Effector memory CD4-positive, alpha-beta T cell (primary cell): ENCODE measurements at regions not wholly inside any gene's neighbourhood (a gene's known extent, or its start where the extent isn't known, plus 50 kb on each side); places are given as distances from the start of the nearest gene placed in this dataset.

ENCODE experiments used
- DNase-seq, 3 donors: peaks; one replicate each; pipeline ENCODE4 v3.0.0-alpha.2; 2020
- H3K27ac ChIP-seq: 2 replicates; pipeline ENCODE4 v1.7.0; 2013; ENCODE audit warnings: mild to moderate bottlenecking, low read length, moderate library complexity; ENCODE audit not compliant: insufficient read depth, poor library complexity, severe bottlenecking
- H3K27me3 ChIP-seq: replicated peaks from 2 replicates; pipeline ENCODE4 v1.7.0; 2013; ENCODE audit warnings: mild to moderate bottlenecking, low read length; ENCODE audit not compliant: insufficient read depth, control insufficient read depth, poor library complexity, severe bottlenecking
- H3K36me3 ChIP-seq: 2 replicates; pipeline ENCODE4 v1.7.0; 2013; ENCODE audit warnings: mild to moderate bottlenecking, low read length, moderate library complexity; ENCODE audit not compliant: control insufficient read depth, insufficient read depth
- H3K4me1 ChIP-seq: 2 replicates; pipeline ENCODE4 v1.7.0; 2013; ENCODE audit warnings: low read length, mild to moderate bottlenecking; ENCODE audit not compliant: control insufficient read depth, insufficient read depth, poor library complexity, severe bottlenecking
- H3K4me3 ChIP-seq: 2 replicates; pipeline ENCODE4 v1.7.0; 2013; ENCODE audit warnings: low read length, low read depth, mild to moderate bottlenecking; ENCODE audit not compliant: insufficient read depth, poor library complexity, severe bottlenecking
- H3K9me3 ChIP-seq: 2 replicates; pipeline ENCODE4 v1.7.0; 2013; ENCODE audit warnings: mild to moderate bottlenecking, low read length, moderate library complexity; ENCODE audit not compliant: control insufficient read depth

DNA sequence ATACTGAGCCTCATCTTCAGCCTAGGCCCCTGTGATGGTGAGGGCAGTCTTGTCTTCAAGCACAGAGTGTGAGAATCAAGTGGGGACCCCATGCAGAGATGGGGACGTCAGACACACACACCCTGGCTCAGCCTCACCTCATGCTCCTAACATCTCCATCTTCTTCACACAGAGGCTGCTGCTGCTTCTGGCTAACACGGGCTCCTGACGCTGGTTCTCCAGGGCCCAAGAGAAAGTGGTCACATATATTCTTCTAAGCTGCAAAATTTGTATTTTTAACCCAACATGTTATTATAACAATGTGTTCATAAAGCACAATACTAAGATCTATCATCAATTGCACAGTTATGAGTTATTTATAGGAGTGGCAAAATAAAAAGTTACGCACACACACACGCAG lies 101.2 kb downstream of the VPREB1 start:
- H3K4me3 ChIP-seq, result no peak overlapping the region
- no peaks in the 10 kb centered on the region for H3K36me3 ChIP-seq
- no peaks in the 10 kb centered on the region for H3K9me3 ChIP-seq
- H3K27me3 ChIP-seq, result peaks cover 4% of the 10 kb centered on the region
- H3K27ac ChIP-seq, result no peak overlapping the region
- no peak for DNase-seq
- H3K4me1 ChIP-seq, result peaks cover 2% of the 10 kb centered on the region

DNA sequence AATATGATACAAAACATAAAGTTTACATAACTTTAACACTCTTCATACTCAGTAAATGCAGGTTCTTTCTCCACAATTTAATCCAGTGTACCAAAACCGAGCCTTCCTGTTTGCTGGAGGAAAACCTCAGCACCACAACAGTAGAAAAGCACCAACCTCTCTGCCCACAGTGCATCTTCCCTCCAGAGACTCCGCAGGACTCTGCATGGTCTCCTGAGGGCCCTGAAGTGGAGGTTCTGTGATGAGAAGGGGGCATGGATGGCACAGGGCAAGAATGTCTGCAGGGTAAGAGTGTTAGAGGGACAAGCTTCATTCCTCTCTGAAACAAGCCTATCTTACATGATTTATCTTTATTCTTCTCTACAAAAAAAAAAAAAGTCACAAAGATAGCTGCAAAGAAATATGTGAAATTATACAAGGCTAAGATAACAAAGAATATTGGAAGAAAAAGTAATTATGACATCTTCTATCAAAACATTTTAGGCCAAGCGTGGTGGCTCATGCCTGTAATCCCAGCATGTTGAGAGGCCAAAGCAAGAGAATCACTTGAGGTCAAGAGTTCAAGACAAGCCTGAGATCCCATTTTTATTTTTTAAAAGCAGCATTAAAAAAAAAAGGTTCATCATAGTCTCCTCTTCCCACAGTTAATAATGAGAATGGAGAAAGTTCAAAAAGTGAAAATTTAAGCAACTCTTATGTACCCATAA lies 102.0 kb downstream of the VPREB1 start:
- DNase-seq, result no peak
- Histone ChIP-seq H3K27me3 (peaks cover 4% of the 10 kb centered on the region), H3K4me3 (no peak overlapping the region)

DNA sequence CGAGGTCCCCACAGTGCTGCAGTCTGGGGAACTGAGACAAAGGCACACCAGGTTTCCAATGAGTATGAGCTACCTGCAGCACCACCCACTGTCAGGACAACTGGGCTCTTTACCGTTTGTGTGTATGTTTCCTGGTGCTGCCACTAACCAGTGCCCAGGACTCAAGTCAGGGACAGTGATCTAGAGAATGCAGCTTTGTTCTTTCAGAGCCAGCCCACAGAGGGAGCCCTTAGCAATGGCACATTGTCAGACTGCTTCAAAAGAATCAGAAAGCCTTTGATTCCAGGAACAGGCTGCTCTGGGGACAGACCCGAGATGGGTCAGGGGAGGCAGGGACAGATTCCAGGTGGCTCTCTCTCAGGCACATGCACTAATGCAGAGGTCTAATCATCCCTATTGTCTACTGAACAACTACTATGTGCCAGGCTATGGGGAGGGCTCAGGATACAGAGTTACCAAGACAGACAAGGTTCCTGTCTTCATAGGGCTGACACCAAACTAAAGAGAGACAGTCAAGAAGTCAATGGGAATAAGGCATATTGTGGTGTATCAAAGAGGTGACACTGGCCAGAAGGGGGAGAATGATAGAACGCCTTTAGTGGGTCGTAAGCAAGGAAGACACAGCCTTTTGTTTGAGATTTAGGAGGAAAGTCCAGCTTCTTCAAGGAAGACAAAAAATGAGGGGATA lies 103.7 kb downstream of the VPREB1 start:
- no peak overlapping the region for H3K27ac ChIP-seq
- H3K27me3 ChIP-seq, result no peaks in the 10 kb centered on the region
- no peaks in the 10 kb centered on the region for H3K36me3 ChIP-seq
- no peaks in the 10 kb centered on the region for H3K9me3 ChIP-seq
- no peak for DNase-seq
- peaks cover 2% of the 10 kb centered on the region for H3K4me1 ChIP-seq
- no peak overlapping the region for H3K4me3 ChIP-seq

More for the DNA sequence above, 102.0 kb downstream of the VPREB1 start:
- Histone ChIP-seq H3K9me3 (no peaks in the 10 kb centered on the region), H3K27ac (no peak overlapping the region), H3K36me3 (no peaks in the 10 kb centered on the region), H3K4me1 (peaks cover 2% of the 10 kb centered on the region)

DNA sequence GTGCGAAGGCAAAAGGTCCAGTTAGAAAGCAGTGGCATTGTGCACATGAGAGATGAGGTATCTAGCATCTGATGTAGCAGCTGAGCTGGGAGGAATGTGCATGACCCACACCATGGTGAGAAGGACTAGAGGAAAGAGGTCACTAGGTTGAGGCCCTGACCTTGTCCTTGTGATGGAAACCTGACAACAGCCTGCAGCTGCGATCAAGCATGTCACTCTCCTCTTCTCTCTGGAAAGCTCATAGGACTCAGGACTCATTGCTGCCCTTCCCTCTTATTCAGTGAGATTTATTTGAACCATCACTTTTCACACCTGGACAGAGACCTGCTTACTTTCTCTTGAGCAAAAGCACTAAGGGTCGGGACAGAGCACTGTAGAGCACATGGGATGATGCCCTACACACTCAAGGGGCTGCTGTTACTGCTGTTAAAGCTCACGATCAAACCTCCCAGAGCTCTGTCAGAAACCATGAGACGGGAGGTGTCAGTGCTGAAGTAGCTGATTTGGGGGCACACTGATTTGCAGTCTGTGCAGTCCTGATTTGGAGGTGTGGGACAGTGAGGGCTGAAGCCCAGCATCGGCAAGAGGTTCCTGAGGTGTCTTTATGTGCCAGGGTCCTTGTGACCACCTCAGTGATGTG lies 104.3 kb downstream of the VPREB1 start:
- Histone ChIP-seq H3K4me3 (no peak overlapping the region), H3K36me3 (no peaks in the 10 kb centered on the region), H3K4me1 (peaks cover 2% of the 10 kb centered on the region), H3K9me3 (no peaks in the 10 kb centered on the region), H3K27ac (no peak overlapping the region), H3K27me3 (no peaks in the 10 kb centered on the region)
- no peak for DNase-seq

DNA sequence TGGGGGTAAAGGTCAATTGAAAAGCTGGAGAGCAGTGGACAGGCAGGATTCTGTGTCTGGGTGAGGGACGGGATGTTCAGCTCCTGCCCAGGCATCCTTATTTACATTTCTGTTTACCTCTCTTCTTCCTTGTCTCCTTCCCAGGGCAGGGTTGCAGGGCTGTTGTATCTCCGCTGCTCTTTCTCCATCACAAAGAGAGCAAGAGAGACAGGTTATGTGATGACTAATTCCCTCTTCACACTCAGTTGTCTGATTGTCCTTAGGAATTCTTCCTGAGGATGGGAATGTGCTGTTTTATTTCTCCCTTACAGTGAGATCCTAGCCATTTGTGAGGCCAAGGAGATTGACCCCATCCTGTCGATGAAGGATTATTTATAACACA lies 104.9 kb downstream of the VPREB1 start:
- H3K27me3 ChIP-seq, result no peaks in the 10 kb centered on the region
- no peaks in the 10 kb centered on the region for H3K36me3 ChIP-seq
- no peak for DNase-seq
- H3K4me3 ChIP-seq, result no peak overlapping the region
- H3K4me1 ChIP-seq, result peaks cover 2% of the 10 kb centered on the region
- no peaks in the 10 kb centered on the region for H3K9me3 ChIP-seq
- no peak overlapping the region for H3K27ac ChIP-seq

DNA sequence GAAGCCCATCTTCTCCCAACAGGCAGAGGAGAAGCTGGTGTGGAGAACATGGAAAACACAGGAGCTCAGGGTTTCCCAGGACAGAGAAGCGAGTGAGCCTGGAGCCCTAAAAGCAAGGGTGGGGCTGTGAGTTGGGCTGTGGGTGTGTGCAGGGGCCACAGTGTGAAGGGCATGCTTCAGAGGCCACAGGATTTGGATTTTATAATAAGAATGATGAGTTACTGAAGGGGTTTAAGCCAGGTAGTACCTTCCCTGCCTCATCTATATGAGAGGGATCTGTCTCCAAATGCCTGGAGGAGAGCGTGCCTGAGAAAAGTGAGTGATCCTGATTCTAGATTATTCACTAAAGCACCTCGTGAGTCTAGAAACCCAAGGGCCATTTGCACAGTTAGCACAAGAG lies 106.8 kb downstream of the VPREB1 start:
- peaks cover 2% of the 10 kb centered on the region for H3K4me1 ChIP-seq
- H3K9me3 ChIP-seq, result no peaks in the 10 kb centered on the region
- no peaks in the 10 kb centered on the region for H3K27me3 ChIP-seq
- no peak overlapping the region for H3K27ac ChIP-seq
- no peak overlapping the region for H3K4me3 ChIP-seq
- no peaks in the 10 kb centered on the region for H3K36me3 ChIP-seq
- DNase-seq, result no peak

DNA sequence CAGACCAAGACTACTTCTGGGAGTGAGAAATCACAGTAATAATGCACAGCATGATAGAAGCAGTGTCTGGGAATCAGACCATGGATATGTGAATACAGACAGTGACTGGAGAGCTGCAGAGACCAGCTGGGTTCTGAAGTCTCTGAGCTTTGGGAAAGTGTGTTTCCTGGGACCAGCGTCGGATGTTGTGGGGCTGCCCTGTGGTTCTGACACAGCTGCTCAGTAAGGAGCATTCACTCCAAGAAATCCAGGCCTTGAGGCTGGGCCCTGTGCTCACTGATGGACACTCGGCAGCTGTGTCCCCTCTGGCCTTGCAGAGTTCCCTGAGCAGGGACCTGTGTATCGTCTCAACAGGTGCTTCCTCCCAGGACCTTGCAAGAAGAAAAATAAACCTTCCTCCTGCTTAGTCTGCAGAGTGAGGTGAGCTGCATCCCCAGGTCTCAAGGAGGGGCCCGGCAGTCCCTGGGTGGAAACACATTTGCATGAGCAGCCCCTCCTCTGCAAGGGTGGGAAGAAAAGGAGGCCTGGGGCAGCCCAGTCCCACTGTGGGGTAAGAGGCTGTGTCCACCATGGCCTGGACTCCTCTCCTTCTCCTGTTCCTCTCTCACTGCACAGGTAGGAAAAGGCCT lies 107.9 kb downstream of the VPREB1 start:
- no peak for DNase-seq
- no peak overlapping the region for H3K4me3 ChIP-seq
- no peaks in the 10 kb centered on the region for H3K36me3 ChIP-seq
- H3K27ac ChIP-seq, result no peak overlapping the region
- H3K4me1 ChIP-seq, result peaks cover 7% of the 10 kb centered on the region
- no peaks in the 10 kb centered on the region for H3K9me3 ChIP-seq
- peaks cover 7% of the 10 kb centered on the region for H3K27me3 ChIP-seq

DNA sequence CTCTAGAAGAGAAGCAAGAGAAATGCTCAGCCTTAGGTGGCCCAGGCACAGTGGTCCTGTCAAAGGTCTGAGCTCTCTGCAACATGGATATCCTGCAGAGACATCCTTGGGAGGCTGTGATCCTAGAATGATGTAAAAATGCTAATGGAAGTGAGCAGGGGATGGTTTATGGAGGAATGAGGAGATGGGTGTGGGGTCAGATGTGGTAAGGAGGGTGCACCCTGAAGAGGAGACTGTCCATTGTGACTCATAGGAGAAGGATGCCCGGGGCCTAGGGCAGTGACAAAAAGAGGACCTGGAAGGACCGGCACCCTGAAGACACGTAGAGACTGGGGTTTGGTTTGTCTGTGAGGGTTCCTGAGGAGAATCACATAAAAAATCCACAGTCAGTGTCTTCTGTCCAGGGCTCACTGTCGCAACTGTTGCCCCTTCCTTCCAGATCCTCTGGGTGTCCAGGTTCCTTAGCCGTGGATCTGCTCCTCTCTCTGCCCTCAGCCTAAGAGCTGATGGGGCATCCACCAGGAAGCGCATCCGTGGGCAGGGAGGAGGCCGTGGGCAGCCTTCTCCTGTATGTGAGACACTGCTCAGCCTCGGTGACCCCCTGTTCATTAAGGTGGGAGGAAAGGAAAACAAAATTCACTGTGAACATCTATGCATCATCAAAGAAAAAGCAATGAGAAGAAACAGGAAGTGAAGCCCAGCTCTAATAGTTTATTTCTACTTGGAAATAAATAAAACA lies 110.7 kb downstream of the VPREB1 start:
- H3K27me3 ChIP-seq, result peaks cover 7% of the 10 kb centered on the region
- H3K9me3 ChIP-seq, result no peaks in the 10 kb centered on the region
- H3K36me3 ChIP-seq, result no peaks in the 10 kb centered on the region
- no peak overlapping the region for H3K27ac ChIP-seq
- no peak overlapping the region for H3K4me3 ChIP-seq
- peaks cover 4% of the 10 kb centered on the region for H3K4me1 ChIP-seq
- no peak for DNase-seq

DNA sequence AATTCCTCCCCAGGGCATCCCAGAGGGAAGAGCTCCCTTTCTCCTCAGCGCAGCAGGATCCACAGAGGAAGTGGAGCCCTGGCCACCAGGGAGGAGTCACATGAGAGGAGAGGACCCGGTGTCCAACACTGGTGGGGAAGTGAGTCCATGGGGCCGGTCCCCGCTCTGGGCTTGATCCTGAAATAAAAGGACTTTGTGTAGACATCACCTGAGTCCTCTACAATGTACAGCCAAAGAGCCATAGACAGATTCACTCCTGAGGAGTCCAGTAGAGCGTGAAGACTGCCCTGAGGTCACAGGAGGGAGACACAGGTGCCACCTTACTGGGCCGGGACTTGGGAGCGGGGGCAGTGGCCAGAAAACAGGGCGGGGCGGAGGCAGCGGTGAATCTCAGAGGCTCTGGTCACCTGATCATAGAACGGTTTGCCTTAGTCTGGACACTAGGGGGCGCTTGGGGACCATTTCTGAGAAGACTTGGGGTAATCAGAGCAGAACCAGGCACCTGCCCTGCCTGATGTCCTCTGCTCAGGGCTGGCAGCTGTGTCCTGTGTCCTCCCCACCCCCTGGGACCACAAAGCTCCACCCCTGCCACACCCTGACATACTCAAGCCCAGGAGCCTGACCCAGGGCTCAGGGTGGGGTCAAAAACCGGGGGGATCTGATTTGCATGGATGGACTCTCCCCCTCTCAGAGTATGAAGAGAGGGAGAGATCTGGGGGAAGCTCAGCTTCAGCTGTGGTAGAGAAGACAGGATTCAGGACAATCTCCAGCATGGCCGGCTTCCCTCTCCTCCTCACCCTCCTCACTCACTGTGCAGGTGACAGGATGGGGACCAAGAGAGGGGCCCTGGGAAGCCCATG lies 112.7 kb downstream of the VPREB1 start:
- H3K36me3 ChIP-seq, result no peaks in the 10 kb centered on the region
- peak; percentile 25 to 47 (median 31) for DNase-seq
- no peak overlapping the region for H3K4me3 ChIP-seq
- peaks cover 4% of the 10 kb centered on the region for H3K4me1 ChIP-seq
- H3K9me3 ChIP-seq, result no peaks in the 10 kb centered on the region
- no peak overlapping the region for H3K27ac ChIP-seq
- peaks cover 7% of the 10 kb centered on the region for H3K27me3 ChIP-seq
